ENCODE measurements at regions not wholly inside any gene's neighbourhood (a gene's known extent, or its start where the extent isn't known, plus 50 kb on each side); places are given as distances from the start of the nearest gene placed in this dataset.

- TF ChIP-seq CTCF (IDR thresholded peaks at IDR 0.05): no peak
- no peak for TF ChIP-seq POLR2A (IDR thresholded peaks at IDR 0.05)
Observed at GRCh38 chr10:3692387-3692999, 92.5 kb downstream of the KLF6 start.

All from heart left ventricle (tissue), 13 donors.